Small intestine (tissue), 7 donors: ENCODE measurements at regions not wholly inside any gene's neighbourhood (a gene's known extent, or its start where the extent isn't known, plus 50 kb on each side); places are given as distances from the start of the nearest gene placed in this dataset.

Experiments used
- DNase-seq, 2 donors: peaks; one replicate each; pipeline versions ENCODE4 v3.0.0 to v3.0.0-alpha.2; 2013
- FAIRE-seq: peaks from 2 replicates; lab custom pipeline; 2012; peaks lifted over from hg19 to GRCh38; lab: Jason Lieb, UNC
- H3K27ac ChIP-seq, 3 donors: one replicate each; pipeline ENCODE4 v1.5.1; 2013; ENCODE audit warnings: low read length in 2 of 3, mild to moderate bottlenecking in 2 of 3, control low read depth in 1 of 3, inconsistent platforms in 1 of 3, low read depth in 1 of 3, moderate library complexity in 1 of 3
- H3K27me3 ChIP-seq, 3 donors: one replicate each; pipeline ENCODE4 v1.6.1; 2013; ENCODE audit warnings: low read length in 3 of 3, inconsistent platforms in 1 of 3; ENCODE audit not compliant: control insufficient read depth in 3 of 3, insufficient read depth in 3 of 3
- H3K36me3 ChIP-seq, 3 donors: one replicate each; pipeline ENCODE4 v1.6.1; 2013; ENCODE audit warnings: low read length in 3 of 3, inconsistent platforms in 1 of 3, low read depth in 1 of 3, mild to moderate bottlenecking in 1 of 3, moderate library complexity in 1 of 3; ENCODE audit not compliant: control insufficient read depth in 3 of 3, insufficient read depth in 2 of 3
- H3K4me1 ChIP-seq, 3 donors: one replicate each; pipeline ENCODE4 v1.6.1; 2013; ENCODE audit warnings: low read length in 2 of 3, inconsistent platforms in 1 of 3, low read depth in 1 of 3, mild to moderate bottlenecking in 1 of 3, moderate library complexity in 1 of 3; ENCODE audit not compliant: control insufficient read depth in 3 of 3, insufficient read depth in 2 of 3
- H3K4me3 ChIP-seq, 3 donors: one replicate each; pipeline ENCODE4 v1.5.1; 2013; ENCODE audit warnings: low read length in 3 of 3, control low read depth in 1 of 3, inconsistent platforms in 1 of 3, low read depth in 1 of 3, mild to moderate bottlenecking in 1 of 3, moderate library complexity in 1 of 3
- H3K9me3 ChIP-seq, 2 donors: one replicate each; pipeline ENCODE4 v1.6.1; 2013; ENCODE audit warnings: low read depth in 1 of 2, low read length in 1 of 2; ENCODE audit not compliant: control insufficient read depth in 2 of 2, insufficient read depth in 1 of 2
- WGBS, 3 donors: extraction: QIAGEN DNeasy Blood & Tissue Kit; methylation state at CpG; one replicate each; pipeline ENCODE4 v1.1.7; 2013; 5-methylcytosine and 5-hydroxymethylcytosine counted together
- donor health status: healthy with polysubstance abuse.
- donor health status: control.
- donor health status: control.
- donor health status: Bipolar disorder and iron deficiency.
- donor health status: healthy.

- H3K27ac ChIP-seq, result peak overlapping the region in 2 of 3 donors; percentile 14 to 22
- 16 to 36% (median 28%) methylated on average over 2 of the region's 2 CpGs for WGBS, 3 donors
Measured at GRCh38 chr21:35257413-35257812, 208.3 kb upstream of the RUNX1 start.

GRCh38 chr21:35256468-35256988 is 207.4 kb upstream of the RUNX1 start:
- FAIRE-seq (no peak), DNase-seq (peak; percentile 82 to 87)
- H3K27ac ChIP-seq, result peak overlapping the region in 2 of 3 donors; percentile 14 to 39
- 9 to 27% (median 22%) methylated on average over 10 of the region's 10 CpGs for WGBS, 3 donors
- H3K36me3 ChIP-seq, result no peaks in the 10 kb centered on the region
- no peaks in the 10 kb centered on the region for H3K27me3 ChIP-seq
- H3K4me1 ChIP-seq, result peaks cover 0 to 21% (median 0%) of the 10 kb centered on the region in 3 donors
- peak overlapping the region in 1 of 3 donors; percentile 24 for H3K4me3 ChIP-seq
- H3K9me3 ChIP-seq, result peaks cover 0 to 4% of the 10 kb centered on the region in 2 donors

More at GRCh38 chr21:35257413-35257812, 208.3 kb upstream of the RUNX1 start:
- no peak overlapping the region for H3K4me3 ChIP-seq
- no peaks in the 10 kb centered on the region for H3K36me3 ChIP-seq
- peaks cover 0 to 4% of the 10 kb centered on the region in 2 donors for H3K9me3 ChIP-seq
- no peaks in the 10 kb centered on the region for H3K27me3 ChIP-seq
- DNase-seq (no peak), FAIRE-seq (no peak)
- H3K4me1 ChIP-seq, result peaks cover 0 to 21% (median 0%) of the 10 kb centered on the region in 3 donors

- Histone ChIP-seq H3K36me3 (no peaks in the 10 kb centered on the region), H3K4me1 (peaks cover 0 to 17% (median 0%) of the 10 kb centered on the region in 3 donors), H3K27me3 (no peaks in the 10 kb centered on the region), H3K4me3 (no peak overlapping the region), H3K27ac (no peak overlapping the region), H3K9me3 (peaks cover 0 to 8% of the 10 kb centered on the region in 2 donors)
- no peak for FAIRE-seq
- DNase-seq, result no peak
- 79 to 87% (median 81%) methylated on average over 2 of the region's 2 CpGs for WGBS, 3 donors
Measured at GRCh38 chr21:35254765-35255138, 205.7 kb upstream of the RUNX1 start.

GRCh38 chr21:35254006-35254764 is 205.1 kb upstream of the RUNX1 start:
- no peak overlapping the region for H3K27ac ChIP-seq
- H3K4me3 ChIP-seq, result no peak overlapping the region
- peaks cover 0 to 8% of the 10 kb centered on the region in 2 donors for H3K9me3 ChIP-seq
- WGBS, 3 donors, result 25 to 58% (median 46%) methylated on average over 12 of the region's 12 CpGs
- DNase-seq (peak; percentile 54 to 56), FAIRE-seq (no peak)
- H3K27me3 ChIP-seq, result no peaks in the 10 kb centered on the region
- H3K4me1 ChIP-seq, result peaks cover 0 to 14% (median 0%) of the 10 kb centered on the region in 3 donors
- H3K36me3 ChIP-seq, result no peaks in the 10 kb centered on the region

DNA sequence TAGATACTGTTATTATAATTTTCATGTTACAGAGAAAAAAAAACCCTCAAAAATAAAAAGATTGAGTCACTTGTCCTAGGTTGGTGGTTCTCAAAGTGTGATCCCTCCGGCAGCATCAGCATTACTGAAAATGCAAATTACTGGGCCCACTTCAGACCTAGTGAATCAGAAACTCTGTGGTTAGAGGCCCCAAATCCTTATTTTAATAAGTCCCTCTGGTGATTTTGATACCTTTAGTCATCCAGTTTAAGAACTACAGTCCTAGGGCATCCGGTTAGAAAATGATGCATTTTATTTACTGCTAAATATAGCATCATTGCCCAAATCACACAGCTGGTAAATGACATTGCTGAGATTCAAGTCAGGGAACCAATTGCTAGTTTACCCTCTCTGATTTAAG is 203.7 kb upstream of the RUNX1 start:
- no peak overlapping the region for H3K27ac ChIP-seq
- DNase-seq, result no peak
- no peaks in the 10 kb centered on the region for H3K27me3 ChIP-seq
- peaks cover 0 to 12% (median 0%) of the 10 kb centered on the region in 3 donors for H3K4me1 ChIP-seq
- no peaks in the 10 kb centered on the region for H3K36me3 ChIP-seq
- H3K9me3 ChIP-seq, result peaks cover 0 to 8% of the 10 kb centered on the region in 2 donors
- FAIRE-seq, result no peak
- H3K4me3 ChIP-seq, result no peak overlapping the region
- WGBS, 3 donors, result 72 to 85% (median 75%) methylated on average over 2 of the region's 2 CpGs

- no peak overlapping the region for H3K27ac ChIP-seq
- H3K27me3 ChIP-seq, result no peaks in the 10 kb centered on the region
- H3K36me3 ChIP-seq, result no peaks in the 10 kb centered on the region
- FAIRE-seq (no peak), DNase-seq (no peak)
- peaks cover 0 to 8% of the 10 kb centered on the region in 2 donors for H3K9me3 ChIP-seq
- H3K4me1 ChIP-seq, result no peaks in the 10 kb centered on the region
- H3K4me3 ChIP-seq, result no peak overlapping the region
- 81 to 96% (median 85%) methylated on average over 1 of the region's 1 CpG for WGBS, 3 donors
Measured at GRCh38 chr21:35249636-35250035, 200.5 kb upstream of the RUNX1 start.

GRCh38 chr21:35245879-35246278 is 196.8 kb upstream of the RUNX1 start:
- Histone ChIP-seq H3K4me1 (no peaks in the 10 kb centered on the region), H3K4me3 (no peak overlapping the region), H3K27me3 (no peaks in the 10 kb centered on the region), H3K36me3 (no peaks in the 10 kb centered on the region), H3K27ac (no peak overlapping the region), H3K9me3 (peaks cover 0 to 8% of the 10 kb centered on the region in 2 donors)
- no peak for FAIRE-seq
- 60 to 76% (median 66%) methylated on average over 1 of the region's 1 CpG for WGBS, 3 donors
- no peak for DNase-seq

GRCh38 chr21:35244514-35244913 is 195.4 kb upstream of the RUNX1 start:
- no peaks in the 10 kb centered on the region for H3K9me3 ChIP-seq
- 39 to 45% (median 40%) methylated on average over 4 of the region's 4 CpGs for WGBS, 3 donors
- no peaks in the 10 kb centered on the region for H3K36me3 ChIP-seq
- H3K27me3 ChIP-seq, result no peaks in the 10 kb centered on the region
- no peak for FAIRE-seq
- H3K27ac ChIP-seq, result no peak overlapping the region
- no peak for DNase-seq
- no peak overlapping the region for H3K4me3 ChIP-seq
- no peaks in the 10 kb centered on the region for H3K4me1 ChIP-seq
